ENCODE measurements at regions not wholly inside any gene's neighbourhood (a gene's known extent, or its start where the extent isn't known, plus 50 kb on each side); places are given as distances from the start of the nearest gene placed in this dataset.
"Not testable (repeated sequence)": the region's sequence is repeated elsewhere in the genome, so short reads cannot be mapped to it uniquely, and the experiment has no call there.

- no peak overlapping the region for H3K27ac ChIP-seq (ENCODE audit: insufficient read depth in 1 of 2, low read depth in 1 of 2, low read length in 2 of 2, poor library complexity in 1 of 2, severe bottlenecking in 2 of 2)
- WGBS (ENCODE audit: insufficient coverage), result no CpG with 5 or more reads among the region's 3 CpGs
Measured at GRCh38 chr7:148492157-148492860, 98.3 kb upstream of the C7orf33 start.

DNA sequence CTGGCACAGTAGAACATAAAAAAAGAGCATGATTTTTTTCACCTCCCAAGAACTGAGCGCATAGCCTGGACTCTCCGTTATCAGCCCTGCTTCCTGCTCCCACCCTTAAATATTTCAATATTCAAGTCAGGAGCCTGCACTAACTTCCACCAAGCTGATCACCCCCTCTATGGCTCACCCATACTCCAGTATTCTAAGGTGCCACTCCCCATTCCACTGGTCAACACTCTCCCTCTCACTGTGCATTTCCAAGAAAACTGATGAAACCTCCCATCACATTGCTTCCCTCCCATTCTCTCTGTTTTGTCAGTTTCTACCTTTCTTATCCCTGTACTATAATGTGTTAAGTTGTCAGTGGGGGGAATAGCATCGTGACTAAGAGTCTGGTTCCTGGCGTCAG lies 95.0 kb upstream of the C7orf33 start:
- ChIA-PET CTCF (interaction anchor here (0.9 kb wide), 1 partner anchor 10 kb away, joined by 4 read pairs; no protein-coding TSS in a partner anchor), POLR2A (no interaction called here)
- no peak for DNase-seq
- H3K4me1 ChIP-seq (ENCODE audit: control extremely low read depth in 1 of 4, control insufficient read depth in 4 of 4, insufficient read depth in 4 of 4, low read length in 3 of 4), result no peaks in the 10 kb centered on the region
- 100% methylated on average over 2 of the region's 4 CpGs for WGBS (ENCODE audit: insufficient coverage)
- no peaks in the 10 kb centered on the region for H3K36me3 ChIP-seq (ENCODE audit: control insufficient read depth in 4 of 4, insufficient read depth in 4 of 4, low read length in 3 of 4)
- no peak overlapping the region for H3K4me3 ChIP-seq (ENCODE audit: control insufficient read depth in 1 of 7, extremely low read depth in 1 of 7, insufficient read depth in 4 of 7, low read depth in 2 of 7, low read length in 6 of 7)
- H3K27me3 ChIP-seq (replicated peaks in 2 of 5; ENCODE audit: control insufficient read depth in 4 of 5, insufficient read depth in 5 of 5, low read length in 4 of 5), result peaks cover 0 to 5% (median 1%) of the 10 kb centered on the region in 5 experiments
- peaks cover 0 to 10% (median 3%) of the 10 kb centered on the region in 5 experiments for H3K9me3 ChIP-seq (ENCODE audit: control extremely low read depth in 1 of 5, control insufficient read depth in 4 of 5, insufficient read depth in 2 of 5, low read depth in 1 of 5, low read length in 4 of 5)
- H3K27ac ChIP-seq (ENCODE audit: insufficient read depth in 1 of 2, low read depth in 1 of 2, low read length in 2 of 2, poor library complexity in 1 of 2, severe bottlenecking in 2 of 2), result no peak overlapping the region

More at GRCh38 chr7:148492157-148492860, 98.3 kb upstream of the C7orf33 start:
- Histone ChIP-seq H3K27me3 (replicated peaks in 2 of 5; ENCODE audit: control insufficient read depth in 4 of 5, insufficient read depth in 5 of 5, low read length in 4 of 5) (no peaks in the 10 kb centered on the region), H3K9me3 (ENCODE audit: control extremely low read depth in 1 of 5, control insufficient read depth in 4 of 5, insufficient read depth in 2 of 5, low read depth in 1 of 5, low read length in 4 of 5) (peaks cover 0 to 10% (median 3%) of the 10 kb centered on the region in 5 experiments), H3K4me3 (ENCODE audit: control insufficient read depth in 1 of 7, extremely low read depth in 1 of 7, insufficient read depth in 4 of 7, low read depth in 2 of 7, low read length in 6 of 7) (no peak overlapping the region), H3K4me1 (ENCODE audit: control extremely low read depth in 1 of 4, control insufficient read depth in 4 of 4, insufficient read depth in 4 of 4, low read length in 3 of 4) (no peaks in the 10 kb centered on the region), H3K36me3 (ENCODE audit: control insufficient read depth in 4 of 4, insufficient read depth in 4 of 4, low read length in 3 of 4) (no peaks in the 10 kb centered on the region)
- ChIA-PET POLR2A (no interaction called here), CTCF (interaction anchor here (0.6 kb wide), 1 partner anchor 85 kb away, joined by 3 read pairs; no protein-coding TSS in a partner anchor)
- no peak for DNase-seq

DNA sequence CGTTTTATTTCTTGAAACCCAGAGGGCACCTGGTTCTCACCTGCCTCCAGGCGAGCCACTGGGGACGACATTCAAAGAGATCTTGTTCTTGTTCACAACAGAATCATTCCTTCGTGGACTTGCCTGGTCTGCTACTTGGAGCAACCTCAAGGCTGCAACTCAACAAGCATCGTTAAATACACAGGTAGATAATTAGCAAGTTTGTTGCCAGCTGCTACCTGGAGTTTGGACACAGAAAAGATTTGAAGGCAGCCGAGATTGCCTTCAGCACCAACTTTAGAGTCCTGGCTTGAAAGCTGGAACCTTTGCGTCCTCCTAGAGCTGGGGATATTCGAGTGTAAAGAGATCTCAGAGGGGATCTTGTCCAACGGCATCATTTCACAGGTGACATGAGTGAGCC lies 89.6 kb upstream of the C7orf33 start:
- H3K9me3 ChIP-seq (ENCODE audit: control extremely low read depth in 1 of 5, control insufficient read depth in 4 of 5, insufficient read depth in 2 of 5, low read depth in 1 of 5, low read length in 4 of 5), result no peaks in the 10 kb centered on the region
- H3K27ac ChIP-seq (ENCODE audit: insufficient read depth in 1 of 2, low read depth in 1 of 2, low read length in 2 of 2, poor library complexity in 1 of 2, severe bottlenecking in 2 of 2), result no peak overlapping the region
- 90% methylated on average over 9 of the region's 9 CpGs for WGBS (ENCODE audit: insufficient coverage)
- no peak overlapping the region for H3K4me3 ChIP-seq (ENCODE audit: control insufficient read depth in 1 of 7, extremely low read depth in 1 of 7, insufficient read depth in 4 of 7, low read depth in 2 of 7, low read length in 6 of 7)
- H3K36me3 ChIP-seq (ENCODE audit: control insufficient read depth in 4 of 4, insufficient read depth in 4 of 4, low read length in 3 of 4), result no peaks in the 10 kb centered on the region
- peaks cover 0 to 2% (median 0%) of the 10 kb centered on the region in 4 experiments for H3K4me1 ChIP-seq (ENCODE audit: control extremely low read depth in 1 of 4, control insufficient read depth in 4 of 4, insufficient read depth in 4 of 4, low read length in 3 of 4)
- DNase-seq, result no peak
- H3K27me3 ChIP-seq (replicated peaks in 2 of 5; ENCODE audit: control insufficient read depth in 4 of 5, insufficient read depth in 5 of 5, low read length in 4 of 5), result peaks cover 0 to 10% (median 8%) of the 10 kb centered on the region in 5 experiments
- ChIA-PET CTCF (interaction anchor here (1.0 to 1.6 kb wide), 2 partner anchors 40 to 472 kb away, joined by 3 to 5 read pairs; no protein-coding TSS in a partner anchor), POLR2A (no interaction called here)

GRCh38 chr7:148503900-148504487 lies 86.6 kb upstream of the C7orf33 start:
- Histone ChIP-seq H3K4me3 (ENCODE audit: control insufficient read depth in 1 of 7, extremely low read depth in 1 of 7, insufficient read depth in 4 of 7, low read depth in 2 of 7, low read length in 6 of 7) (no peak overlapping the region), H3K4me1 (ENCODE audit: control extremely low read depth in 1 of 4, control insufficient read depth in 4 of 4, insufficient read depth in 4 of 4, low read length in 3 of 4) (peaks cover 0 to 2% (median 0%) of the 10 kb centered on the region in 4 experiments), H3K27ac (ENCODE audit: insufficient read depth in 1 of 2, low read depth in 1 of 2, low read length in 2 of 2, poor library complexity in 1 of 2, severe bottlenecking in 2 of 2) (no peak overlapping the region), H3K9me3 (ENCODE audit: control extremely low read depth in 1 of 5, control insufficient read depth in 4 of 5, insufficient read depth in 2 of 5, low read depth in 1 of 5, low read length in 4 of 5) (no peaks in the 10 kb centered on the region), H3K36me3 (ENCODE audit: control insufficient read depth in 4 of 4, insufficient read depth in 4 of 4, low read length in 3 of 4) (no peaks in the 10 kb centered on the region), H3K27me3 (replicated peaks in 2 of 5; ENCODE audit: control insufficient read depth in 4 of 5, insufficient read depth in 5 of 5, low read length in 4 of 5) (peaks cover 0 to 10% (median 9%) of the 10 kb centered on the region in 5 experiments)
- 28% methylated on average over 3 of the region's 3 CpGs for WGBS (ENCODE audit: insufficient coverage)
- POLR2A ChIA-PET, result no interaction called here
- CTCF ChIA-PET, result interaction anchor here (0.6 to 1.7 kb wide), 8 partner anchors 16 to 615 kb away, joined by 3 to 8 read pairs (median 4); no protein-coding TSS in a partner anchor
- DNase-seq, result peak; percentile 40 to 70 (median 60)

DNA sequence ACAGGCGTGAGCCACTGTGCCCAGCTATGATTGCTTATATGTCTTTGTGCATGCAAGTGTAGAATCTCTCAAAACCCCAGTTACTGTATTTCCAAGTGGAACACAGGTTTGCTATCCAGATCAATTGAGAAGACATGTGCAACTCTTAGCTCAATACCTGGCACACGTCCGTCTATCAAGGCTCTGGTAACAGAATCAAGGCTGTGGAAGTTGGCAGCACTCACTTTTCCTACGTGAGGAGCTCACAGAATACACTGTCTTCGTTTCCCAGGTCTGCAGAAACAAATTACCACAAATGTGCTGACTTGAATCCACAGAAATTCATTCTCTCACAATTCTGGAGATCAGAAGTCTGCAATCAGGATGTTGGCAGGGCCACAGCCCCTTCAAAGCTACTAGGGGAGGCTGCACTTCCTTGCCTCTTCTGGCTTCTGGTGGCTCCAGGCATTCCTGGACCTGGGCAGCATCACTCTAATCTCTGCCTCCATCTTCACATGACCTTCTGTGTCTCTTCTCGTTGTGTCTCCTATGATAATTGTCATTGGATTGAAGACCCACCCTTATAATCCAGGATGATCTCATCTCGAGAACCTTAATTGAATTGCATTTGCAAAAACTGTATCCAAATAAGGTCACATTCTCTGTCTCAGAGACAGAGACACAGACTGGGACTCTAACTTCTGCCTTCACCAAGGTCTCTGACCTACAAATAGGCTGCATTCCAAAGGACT lies 84.8 kb upstream of the C7orf33 start:
- WGBS (ENCODE audit: insufficient coverage), result 89% methylated on average over 5 of the region's 7 CpGs
- DNase-seq, result no peak
- H3K27ac ChIP-seq (ENCODE audit: insufficient read depth in 1 of 2, low read depth in 1 of 2, low read length in 2 of 2, poor library complexity in 1 of 2, severe bottlenecking in 2 of 2), result no peak overlapping the region
- POLR2A ChIA-PET, result no interaction called here
- H3K4me1 ChIP-seq (ENCODE audit: control extremely low read depth in 1 of 4, control insufficient read depth in 4 of 4, insufficient read depth in 4 of 4, low read length in 3 of 4), result peaks cover 0 to 2% (median 0%) of the 10 kb centered on the region in 4 experiments
- CTCF ChIA-PET, result interaction anchor here (0.9 to 1.5 kb wide), 3 partner anchors 10 to 501 kb away, joined by 3 to 8 read pairs (median 3); no protein-coding TSS in a partner anchor
- H3K4me3 ChIP-seq (ENCODE audit: control insufficient read depth in 1 of 7, extremely low read depth in 1 of 7, insufficient read depth in 4 of 7, low read depth in 2 of 7, low read length in 6 of 7), result no peak overlapping the region
- no peaks in the 10 kb centered on the region for H3K9me3 ChIP-seq (ENCODE audit: control extremely low read depth in 1 of 5, control insufficient read depth in 4 of 5, insufficient read depth in 2 of 5, low read depth in 1 of 5, low read length in 4 of 5)
- peaks cover 0 to 6% (median 4%) of the 10 kb centered on the region in 5 experiments for H3K27me3 ChIP-seq (replicated peaks in 2 of 5; ENCODE audit: control insufficient read depth in 4 of 5, insufficient read depth in 5 of 5, low read length in 4 of 5)
- no peaks in the 10 kb centered on the region for H3K36me3 ChIP-seq (ENCODE audit: control insufficient read depth in 4 of 4, insufficient read depth in 4 of 4, low read length in 3 of 4)

- 96% methylated on average over 7 of the region's 7 CpGs for WGBS (ENCODE audit: insufficient coverage)
- H3K36me3 ChIP-seq (ENCODE audit: control insufficient read depth in 4 of 4, insufficient read depth in 4 of 4, low read length in 3 of 4); H3K27ac ChIP-seq (ENCODE audit: insufficient read depth in 1 of 2, low read depth in 1 of 2, low read length in 2 of 2, poor library complexity in 1 of 2, severe bottlenecking in 2 of 2); CTCF ChIA-PET; H3K27me3 ChIP-seq (replicated peaks in 2 of 5; ENCODE audit: control insufficient read depth in 4 of 5, insufficient read depth in 5 of 5, low read length in 4 of 5); H3K4me1 ChIP-seq (ENCODE audit: control extremely low read depth in 1 of 4, control insufficient read depth in 4 of 4, insufficient read depth in 4 of 4, low read length in 3 of 4); H3K4me3 ChIP-seq (ENCODE audit: control insufficient read depth in 1 of 7, extremely low read depth in 1 of 7, insufficient read depth in 4 of 7, low read depth in 2 of 7, low read length in 6 of 7); DNase-seq; H3K9me3 ChIP-seq (ENCODE audit: control extremely low read depth in 1 of 5, control insufficient read depth in 4 of 5, insufficient read depth in 2 of 5, low read depth in 1 of 5, low read length in 4 of 5); POLR2A ChIA-PET: not testable (repeated sequence)
Measured at GRCh38 chr7:148507064-148507573, 83.4 kb upstream of the C7orf33 start.
